ENCODE measurements at regions not wholly inside any gene's neighbourhood (a gene's known extent, or its start where the extent isn't known, plus 50 kb on each side); places are given as distances from the start of the nearest gene placed in this dataset.

GRCh38 chr20:60255415-60255814, 297.2 kb downstream of the CDH26 start:
- H3K27me3 Mint-ChIP-seq, result no peaks in the 10 kb centered on the region
- no peaks in the 10 kb centered on the region for H3K9me3 Mint-ChIP-seq

GRCh38 chr20:60255866-60256265, 297.6 kb downstream of the CDH26 start:
- Mint-ChIP-seq H3K4me3 (no peak overlapping the region), H3K36me3 (no peaks in the 10 kb centered on the region), H3K4me1 (no peaks in the 10 kb centered on the region), H3K27me3 (no peaks in the 10 kb centered on the region), H3K9me3 (no peaks in the 10 kb centered on the region), H3K27ac (no peak overlapping the region)
- ATAC-seq (replicated peaks), result no peak
- no peak for DNase-seq

More at GRCh38 chr20:60255415-60255814, 297.2 kb downstream of the CDH26 start:
- DNase-seq, result no peak
- ATAC-seq (replicated peaks), result no peak
- H3K36me3 Mint-ChIP-seq, result no peaks in the 10 kb centered on the region
- no peak overlapping the region for H3K4me3 Mint-ChIP-seq
- no peaks in the 10 kb centered on the region for H3K4me1 Mint-ChIP-seq
- H3K27ac Mint-ChIP-seq, result no peak overlapping the region

GRCh38 chr20:60256811-60257210, 298.6 kb downstream of the CDH26 start:
- DNase-seq, result no peak
- ATAC-seq (replicated peaks), result no peak
- Mint-ChIP-seq H3K4me3 (no peak overlapping the region), H3K9me3 (no peaks in the 10 kb centered on the region), H3K36me3 (no peaks in the 10 kb centered on the region), H3K27ac (no peak overlapping the region), H3K4me1 (no peaks in the 10 kb centered on the region), H3K27me3 (no peaks in the 10 kb centered on the region)

- ATAC-seq (replicated peaks), result no peak
- H3K9me3 Mint-ChIP-seq, result no peaks in the 10 kb centered on the region
- no peak overlapping the region for H3K4me3 Mint-ChIP-seq
- no peaks in the 10 kb centered on the region for H3K36me3 Mint-ChIP-seq
- H3K27ac Mint-ChIP-seq, result no peak overlapping the region
- H3K27me3 Mint-ChIP-seq, result no peaks in the 10 kb centered on the region
- DNase-seq, result no peak
- H3K4me1 Mint-ChIP-seq, result no peaks in the 10 kb centered on the region
Measured at GRCh38 chr20:60257671-60258070, 299.4 kb downstream of the CDH26 start.

GRCh38 chr20:60258255-60258863, 300.1 kb downstream of the CDH26 start:
- no peak overlapping the region for H3K4me3 Mint-ChIP-seq
- no peaks in the 10 kb centered on the region for H3K36me3 Mint-ChIP-seq
- no peak overlapping the region for H3K27ac Mint-ChIP-seq
- H3K9me3 Mint-ChIP-seq, result no peaks in the 10 kb centered on the region
- no peaks in the 10 kb centered on the region for H3K27me3 Mint-ChIP-seq
- no peaks in the 10 kb centered on the region for H3K4me1 Mint-ChIP-seq
- ATAC-seq (replicated peaks) (no peak), DNase-seq (no peak)

- Mint-ChIP-seq H3K27me3 (no peaks in the 10 kb centered on the region), H3K9me3 (no peaks in the 10 kb centered on the region), H3K27ac (no peak overlapping the region), H3K36me3 (no peaks in the 10 kb centered on the region), H3K4me3 (no peak overlapping the region), H3K4me1 (no peaks in the 10 kb centered on the region)
- no peak for DNase-seq
- no peak for ATAC-seq (replicated peaks)
Measured at GRCh38 chr20:60261333-60261732, 303.1 kb downstream of the CDH26 start.

GRCh38 chr20:60262967-60263603, 304.9 kb downstream of the CDH26 start:
- no peaks in the 10 kb centered on the region for H3K9me3 Mint-ChIP-seq
- H3K4me3 Mint-ChIP-seq, result no peak overlapping the region
- H3K36me3 Mint-ChIP-seq, result no peaks in the 10 kb centered on the region
- ATAC-seq (replicated peaks) (peak; percentile 39 to 46), DNase-seq (peak; percentile 15)
- H3K27ac Mint-ChIP-seq, result no peak overlapping the region
- no peaks in the 10 kb centered on the region for H3K4me1 Mint-ChIP-seq
- H3K27me3 Mint-ChIP-seq, result peaks cover 0 to 7% of the 10 kb centered on the region in 2 donors

GRCh38 chr20:60263725-60264709, 305.8 kb downstream of the CDH26 start:
- Mint-ChIP-seq H3K27ac (no peak overlapping the region), H3K4me3 (no peak overlapping the region), H3K36me3 (no peaks in the 10 kb centered on the region), H3K4me1 (no peaks in the 10 kb centered on the region), H3K27me3 (peaks cover 0 to 7% of the 10 kb centered on the region in 2 donors), H3K9me3 (peaks cover 0 to 3% of the 10 kb centered on the region in 2 donors)
- ATAC-seq (replicated peaks) (no peak), DNase-seq (no peak)

GRCh38 chr20:60266177-60266823, 308.1 kb downstream of the CDH26 start:
- Mint-ChIP-seq H3K27me3 (peaks cover 0 to 7% of the 10 kb centered on the region in 2 donors), H3K36me3 (no peaks in the 10 kb centered on the region), H3K4me1 (no peaks in the 10 kb centered on the region), H3K27ac (no peak overlapping the region), H3K4me3 (no peak overlapping the region), H3K9me3 (peaks cover 0 to 3% of the 10 kb centered on the region in 2 donors)
- ATAC-seq (replicated peaks) (no peak), DNase-seq (no peak)

- Mint-ChIP-seq H3K4me1 (no peaks in the 10 kb centered on the region), H3K9me3 (peaks cover 0 to 3% of the 10 kb centered on the region in 2 donors), H3K36me3 (no peaks in the 10 kb centered on the region), H3K27me3 (peaks cover under 1 to 7% of the 10 kb centered on the region in 2 donors), H3K4me3 (no peak overlapping the region), H3K27ac (no peak overlapping the region)
- DNase-seq, result no peak
- ATAC-seq (replicated peaks), result no peak
Measured at GRCh38 chr20:60268491-60268890, 310.3 kb downstream of the CDH26 start.

- Mint-ChIP-seq H3K36me3 (no peaks in the 10 kb centered on the region), H3K27ac (no peak overlapping the region), H3K4me3 (no peak overlapping the region), H3K27me3 (peaks cover 7 to 12% of the 10 kb centered on the region in 2 donors), H3K9me3 (peaks cover 0 to 3% of the 10 kb centered on the region in 2 donors), H3K4me1 (no peaks in the 10 kb centered on the region)
- DNase-seq (no peak), ATAC-seq (replicated peaks) (no peak)
Measured at GRCh38 chr20:60269573-60270162, 311.4 kb downstream of the CDH26 start.

- Mint-ChIP-seq H3K9me3 (peaks cover 0 to 3% of the 10 kb centered on the region in 2 donors), H3K4me3 (no peak overlapping the region), H3K4me1 (no peaks in the 10 kb centered on the region), H3K27me3 (peaks cover 7 to 12% of the 10 kb centered on the region in 2 donors), H3K27ac (no peak overlapping the region), H3K36me3 (no peaks in the 10 kb centered on the region)
- DNase-seq (no peak), ATAC-seq (replicated peaks) (no peak)
Measured at GRCh38 chr20:60270341-60270740, 312.1 kb downstream of the CDH26 start.

GRCh38 chr20:60271597-60271996, 313.4 kb downstream of the CDH26 start:
- Mint-ChIP-seq H3K36me3 (no peaks in the 10 kb centered on the region), H3K9me3 (peaks cover 0 to 3% of the 10 kb centered on the region in 2 donors), H3K27ac (no peak overlapping the region), H3K27me3 (peaks cover 7 to 12% of the 10 kb centered on the region in 2 donors), H3K4me3 (no peak overlapping the region), H3K4me1 (no peaks in the 10 kb centered on the region)
- DNase-seq (no peak), ATAC-seq (replicated peaks) (no peak)

GRCh38 chr20:60272790-60273189, 314.6 kb downstream of the CDH26 start:
- no peak for ATAC-seq (replicated peaks)
- H3K9me3 Mint-ChIP-seq, result peaks cover 0 to 3% of the 10 kb centered on the region in 2 donors
- H3K27ac Mint-ChIP-seq, result no peak overlapping the region
- no peak for DNase-seq
- H3K27me3 Mint-ChIP-seq, result peaks cover 5 to 7% of the 10 kb centered on the region in 2 donors
- no peaks in the 10 kb centered on the region for H3K4me1 Mint-ChIP-seq
- H3K36me3 Mint-ChIP-seq, result no peaks in the 10 kb centered on the region
- H3K4me3 Mint-ChIP-seq, result no peak overlapping the region

Data from stimulated activated naive B cell treated with anti-CD40 and anti-IgM and Interleukin-4, amounts not matched to agents 10 μg/mL and 1 μg/mL and 100 μg/mL, for 72 hours (primary cell).